ENCODE measurements at regions not wholly inside any gene's neighbourhood (a gene's known extent, or its start where the extent isn't known, plus 50 kb on each side); places are given as distances from the start of the nearest gene placed in this dataset.
"Not testable (repeated sequence)": the region's sequence is repeated elsewhere in the genome, so short reads cannot be mapped to it uniquely, and the experiment has no call there.

DNA sequence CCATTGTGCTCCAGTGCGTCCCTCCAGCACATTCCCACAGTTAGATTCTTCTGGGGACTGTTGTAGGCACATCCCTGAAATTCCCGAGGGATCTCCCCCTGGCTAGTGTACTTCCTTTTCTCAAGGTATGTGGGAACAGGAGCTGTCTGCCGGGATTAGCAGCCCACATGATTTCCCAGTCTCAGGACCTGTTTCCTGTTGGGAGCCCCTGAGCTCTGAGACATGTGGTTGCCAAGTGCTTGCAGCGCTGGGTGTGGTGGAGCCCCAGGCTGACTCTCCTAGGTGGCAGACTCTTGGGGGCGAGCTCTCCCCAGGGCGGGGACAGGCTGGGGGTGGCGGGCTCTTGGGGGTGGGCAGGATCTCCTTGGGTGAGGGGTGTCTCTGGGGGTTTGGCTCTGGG is 287.0 kb upstream of the PLGLB1 start:
- CTCF ChIA-PET; H3K4me3 ChIP-seq (ENCODE audit: low read depth, low read length); H3K4me1 ChIP-seq (ENCODE audit: control insufficient read depth, insufficient read depth, low read length): not testable (repeated sequence)

DNA sequence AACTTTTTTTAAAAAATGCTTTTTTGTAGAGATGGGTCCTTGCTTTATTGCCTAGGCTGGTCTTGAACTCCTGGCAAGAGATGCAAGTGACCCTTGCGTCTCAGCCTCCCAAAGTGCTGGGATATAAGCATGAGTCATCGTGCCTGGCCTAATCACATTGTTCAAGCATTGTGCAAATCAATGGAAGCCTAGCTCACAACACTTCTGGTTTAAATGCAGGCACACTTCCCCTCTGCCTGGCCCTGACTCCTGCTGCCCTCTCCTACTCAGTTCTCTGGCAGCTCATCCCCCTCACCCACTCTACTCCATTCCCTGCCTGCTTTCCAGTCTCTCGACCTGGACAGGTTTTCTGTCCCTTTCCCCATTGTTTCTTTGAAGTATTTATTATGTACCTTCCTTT is 288.1 kb upstream of the PLGLB1 start:
- H3K27ac ChIP-seq (ENCODE audit: extremely low read depth, low read depth, low read length); H3K4me3 ChIP-seq (ENCODE audit: low read depth, low read length); CTCF ChIA-PET; H3K9me3 ChIP-seq (ENCODE audit: control insufficient read depth, insufficient read depth, low read depth, low read length); POLR2A ChIA-PET; H3K36me3 ChIP-seq (ENCODE audit: control insufficient read depth in 2 of 2, insufficient read depth in 1 of 2, low read length in 2 of 2); H3K4me1 ChIP-seq (ENCODE audit: control insufficient read depth, insufficient read depth, low read length): not testable (repeated sequence)

More for the DNA sequence above, 287.0 kb upstream of the PLGLB1 start:
- H3K9me3 ChIP-seq (ENCODE audit: control insufficient read depth, insufficient read depth, low read depth, low read length); POLR2A ChIA-PET; H3K36me3 ChIP-seq (ENCODE audit: control insufficient read depth in 2 of 2, insufficient read depth in 1 of 2, low read length in 2 of 2); H3K27ac ChIP-seq (ENCODE audit: extremely low read depth, low read depth, low read length): not testable (repeated sequence)

- H3K9me3 ChIP-seq (ENCODE audit: control insufficient read depth, insufficient read depth, low read depth, low read length); H3K4me1 ChIP-seq (ENCODE audit: control insufficient read depth, insufficient read depth, low read length); H3K4me3 ChIP-seq (ENCODE audit: low read depth, low read length); H3K36me3 ChIP-seq (ENCODE audit: control insufficient read depth in 2 of 2, insufficient read depth in 1 of 2, low read length in 2 of 2); POLR2A ChIA-PET; H3K27ac ChIP-seq (ENCODE audit: extremely low read depth, low read depth, low read length); CTCF ChIA-PET: not testable (repeated sequence)
Observed at GRCh38 chr2:87311896-87312441, 290.3 kb upstream of the PLGLB1 start.

DNA sequence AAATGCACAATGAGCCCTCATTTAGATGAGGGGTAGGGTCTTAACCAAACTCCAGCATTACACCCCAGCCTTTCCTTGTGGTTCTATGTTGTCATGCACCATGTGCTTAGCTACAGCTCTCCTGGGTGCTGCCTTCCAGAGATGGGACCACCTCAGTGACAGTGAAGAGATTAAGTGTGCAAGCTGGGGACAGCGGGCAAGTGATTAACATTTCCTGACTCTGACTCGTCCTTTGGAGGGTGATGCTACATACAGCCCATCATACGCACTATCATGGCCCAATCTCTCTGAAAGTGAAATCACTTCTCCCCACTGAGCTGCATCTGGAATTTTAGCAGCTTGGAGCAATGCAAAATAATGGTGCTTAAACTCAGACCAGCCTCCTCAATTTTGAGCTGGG is 293.0 kb upstream of the PLGLB1 start:
- H3K27ac ChIP-seq (ENCODE audit: extremely low read depth, low read depth, low read length); H3K4me1 ChIP-seq (ENCODE audit: control insufficient read depth, insufficient read depth, low read length); H3K36me3 ChIP-seq (ENCODE audit: control insufficient read depth in 2 of 2, insufficient read depth in 1 of 2, low read length in 2 of 2); CTCF ChIA-PET; H3K9me3 ChIP-seq (ENCODE audit: control insufficient read depth, insufficient read depth, low read depth, low read length); POLR2A ChIA-PET; H3K4me3 ChIP-seq (ENCODE audit: low read depth, low read length): not testable (repeated sequence)

DNA sequence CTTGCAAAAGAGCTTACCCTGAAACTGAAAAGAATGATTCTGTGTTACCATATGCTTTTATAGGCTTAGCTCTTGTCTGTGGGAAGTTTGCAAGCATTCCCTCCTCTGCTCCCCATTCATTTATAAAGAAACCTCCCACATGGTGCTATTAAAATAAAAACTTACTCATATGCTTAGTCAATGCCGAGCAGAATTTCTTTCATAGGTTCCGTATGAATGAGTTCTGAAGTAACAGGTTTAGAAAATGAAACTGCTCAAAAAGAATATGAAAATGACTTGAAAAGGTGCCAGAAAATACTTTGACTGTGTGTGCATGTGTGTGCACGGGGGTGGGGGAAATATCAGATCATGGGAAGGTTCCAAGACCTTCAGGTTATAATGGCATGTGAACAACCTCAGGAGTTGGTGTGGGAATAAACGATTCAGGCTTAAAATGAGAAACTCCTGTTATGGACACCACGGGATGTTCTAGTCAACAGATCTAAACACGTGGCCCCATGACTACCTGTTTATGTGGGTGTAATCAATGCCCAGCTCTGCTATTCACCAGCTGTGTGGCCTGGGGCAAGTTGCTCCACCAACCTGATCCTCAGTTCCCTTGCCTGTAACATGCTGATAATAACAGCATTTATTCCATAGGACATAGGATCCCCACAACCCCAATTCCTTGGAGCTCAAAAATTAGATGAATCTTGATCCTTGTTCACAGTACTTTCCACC is 293.7 kb upstream of the PLGLB1 start:
- not testable (repeated sequence) for H3K4me3 ChIP-seq (ENCODE audit: low read depth, low read length)

DNA sequence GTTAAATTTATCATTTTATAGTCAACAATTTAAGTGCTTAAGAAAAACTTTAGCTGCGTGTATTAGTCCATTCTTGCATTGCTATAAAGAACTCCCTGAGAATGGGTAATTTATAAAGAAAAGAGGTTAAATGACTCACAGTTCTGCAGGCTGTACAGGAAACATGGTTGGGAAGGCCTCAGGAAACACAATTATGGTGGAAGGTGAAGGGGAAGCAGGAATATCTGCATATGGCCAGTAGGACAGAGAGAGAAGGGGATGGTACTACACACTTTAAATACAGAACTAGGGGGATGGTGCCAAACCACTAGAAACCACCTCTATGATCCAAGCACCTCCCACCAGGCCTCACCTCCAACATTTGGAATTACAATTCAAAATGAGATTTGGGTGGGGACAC is 295.5 kb upstream of the PLGLB1 start:
- POLR2A ChIA-PET; H3K4me3 ChIP-seq (ENCODE audit: low read depth, low read length); CTCF ChIA-PET; H3K9me3 ChIP-seq (ENCODE audit: control insufficient read depth, insufficient read depth, low read depth, low read length); H3K4me1 ChIP-seq (ENCODE audit: control insufficient read depth, insufficient read depth, low read length); H3K36me3 ChIP-seq (ENCODE audit: control insufficient read depth in 2 of 2, insufficient read depth in 1 of 2, low read length in 2 of 2); H3K27ac ChIP-seq (ENCODE audit: extremely low read depth, low read depth, low read length): not testable (repeated sequence)

More for the DNA sequence above, 293.7 kb upstream of the PLGLB1 start:
- H3K36me3 ChIP-seq (ENCODE audit: control insufficient read depth in 2 of 2, insufficient read depth in 1 of 2, low read length in 2 of 2); CTCF ChIA-PET; H3K9me3 ChIP-seq (ENCODE audit: control insufficient read depth, insufficient read depth, low read depth, low read length); H3K4me1 ChIP-seq (ENCODE audit: control insufficient read depth, insufficient read depth, low read length); POLR2A ChIA-PET; H3K27ac ChIP-seq (ENCODE audit: extremely low read depth, low read depth, low read length): not testable (repeated sequence)

- H3K27ac ChIP-seq (ENCODE audit: extremely low read depth, low read depth, low read length); CTCF ChIA-PET; H3K9me3 ChIP-seq (ENCODE audit: control insufficient read depth, insufficient read depth, low read depth, low read length); POLR2A ChIA-PET; H3K4me3 ChIP-seq (ENCODE audit: low read depth, low read length); H3K36me3 ChIP-seq (ENCODE audit: control insufficient read depth in 2 of 2, insufficient read depth in 1 of 2, low read length in 2 of 2); H3K4me1 ChIP-seq (ENCODE audit: control insufficient read depth, insufficient read depth, low read length): not testable (repeated sequence)
Observed at GRCh38 chr2:87318814-87319491, 297.3 kb upstream of the PLGLB1 start.

DNA sequence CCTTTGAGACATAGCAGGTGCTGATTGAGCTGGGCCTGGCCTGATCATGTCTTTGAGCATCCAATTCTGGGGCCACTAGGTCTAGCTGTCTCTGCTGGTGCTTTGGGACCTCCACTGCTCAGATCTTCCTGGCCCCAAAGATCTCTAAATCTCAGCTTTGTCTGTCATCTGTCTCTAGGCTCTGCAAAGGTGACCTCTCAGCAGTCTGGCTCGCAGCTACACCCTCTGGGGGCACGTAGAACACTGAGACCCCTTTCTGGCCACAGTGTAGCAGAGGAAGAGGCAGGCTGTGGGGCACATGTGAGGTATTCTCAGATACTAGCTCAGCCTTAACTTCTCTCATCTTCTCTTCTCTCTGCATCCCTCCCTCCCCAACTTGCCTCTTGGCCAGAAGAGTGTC is 298.1 kb upstream of the PLGLB1 start:
- H3K27ac ChIP-seq (ENCODE audit: extremely low read depth, low read depth, low read length); H3K36me3 ChIP-seq (ENCODE audit: control insufficient read depth in 2 of 2, insufficient read depth in 1 of 2, low read length in 2 of 2); H3K4me3 ChIP-seq (ENCODE audit: low read depth, low read length); H3K9me3 ChIP-seq (ENCODE audit: control insufficient read depth, insufficient read depth, low read depth, low read length); POLR2A ChIA-PET; H3K4me1 ChIP-seq (ENCODE audit: control insufficient read depth, insufficient read depth, low read length); CTCF ChIA-PET: not testable (repeated sequence)

DNA sequence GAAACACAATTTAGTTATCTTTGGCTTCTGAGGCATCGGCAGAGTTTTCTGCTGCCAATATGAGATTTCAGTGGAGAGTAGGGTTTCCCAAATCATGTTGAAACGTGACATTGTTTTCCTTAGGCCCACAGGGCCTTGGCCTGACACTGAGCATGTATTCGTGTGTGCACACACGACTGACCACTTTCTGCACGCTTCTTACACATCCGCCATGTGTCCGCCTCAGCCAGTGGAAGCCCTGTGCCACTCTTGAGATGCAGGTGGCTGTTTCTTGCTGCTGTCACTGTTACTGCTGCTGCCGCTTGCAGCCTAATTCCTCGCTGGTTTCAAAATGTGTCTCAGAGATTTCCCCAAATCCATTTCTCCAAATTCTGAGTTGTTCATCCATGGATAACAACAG is 299.6 kb upstream of the PLGLB1 start:
- H3K36me3 ChIP-seq (ENCODE audit: control insufficient read depth in 2 of 2, insufficient read depth in 1 of 2, low read length in 2 of 2); POLR2A ChIA-PET; H3K9me3 ChIP-seq (ENCODE audit: control insufficient read depth, insufficient read depth, low read depth, low read length); H3K4me1 ChIP-seq (ENCODE audit: control insufficient read depth, insufficient read depth, low read length); CTCF ChIA-PET; H3K27ac ChIP-seq (ENCODE audit: extremely low read depth, low read depth, low read length); H3K4me3 ChIP-seq (ENCODE audit: low read depth, low read length): not testable (repeated sequence)

- H3K9me3 ChIP-seq (ENCODE audit: control insufficient read depth, insufficient read depth, low read depth, low read length); H3K27ac ChIP-seq (ENCODE audit: extremely low read depth, low read depth, low read length); POLR2A ChIA-PET; H3K4me3 ChIP-seq (ENCODE audit: low read depth, low read length); H3K4me1 ChIP-seq (ENCODE audit: control insufficient read depth, insufficient read depth, low read length); CTCF ChIA-PET; H3K36me3 ChIP-seq (ENCODE audit: control insufficient read depth in 2 of 2, insufficient read depth in 1 of 2, low read length in 2 of 2): not testable (repeated sequence)
Observed at GRCh38 chr2:87324335-87325041, 302.8 kb upstream of the PLGLB1 start.
